ENCODE measurements at regions not wholly inside any gene's neighbourhood (a gene's known extent, or its start where the extent isn't known, plus 50 kb on each side); places are given as distances from the start of the nearest gene placed in this dataset.
A peak's percentile ranks its signal among the peaks of the same experiment; 100 is the strongest.

GRCh38 chr7:41046776-41047175 lies 656.1 kb downstream of the INHBA start:
- TF ChIP-seq POLR2A (IDR thresholded peaks at IDR 0.05) (no peak), CTCF (IDR thresholded peaks at IDR 0.05) (no peak)
- H3K9me3 ChIP-seq = peaks cover 0 to 5% (median 0%) of the 10 kb centered on the region in 3 donors

GRCh38 chr7:41046221-41046761 lies 656.6 kb downstream of the INHBA start:
- peaks cover 0 to 5% (median 0%) of the 10 kb centered on the region in 3 donors for H3K9me3 ChIP-seq
- no peak for DNase-seq
- no peaks in the 10 kb centered on the region for H3K27me3 ChIP-seq
- peak overlapping the region in 1 of 4 donors; percentile 41 for H3K27ac ChIP-seq
- no peak for TF ChIP-seq POLR2A (IDR thresholded peaks at IDR 0.05)
- TF ChIP-seq CTCF (IDR thresholded peaks at IDR 0.05) = no peak
- H3K4me3 ChIP-seq = no peak overlapping the region
- H3K36me3 ChIP-seq = no peaks in the 10 kb centered on the region
- H3K4me1 ChIP-seq = peaks cover 0 to 7% (median 4%) of the 10 kb centered on the region in 3 donors
- intact Hi-C loops (cut with DNase I) = loop anchor here (10.0 kb wide), 1 partner anchor 649 kb away; no protein-coding TSS in a partner anchor
- WGBS, 2 donors = 65 to 66% methylated on average over 7 of the region's 7 CpGs

More at GRCh38 chr7:41046776-41047175, 656.1 kb downstream of the INHBA start:
- Histone ChIP-seq H3K4me3 (no peak overlapping the region), H3K27me3 (no peaks in the 10 kb centered on the region), H3K36me3 (no peaks in the 10 kb centered on the region), H3K27ac (no peak overlapping the region), H3K4me1 (peaks cover 0 to 7% (median 4%) of the 10 kb centered on the region in 3 donors)
- intact Hi-C loops (cut with DNase I) = loop anchor here (10.0 kb wide), 1 partner anchor 648 kb away; no protein-coding TSS in a partner anchor
- WGBS, 2 donors = 76 to 87% methylated on average over 4 of the region's 4 CpGs
- DNase-seq = no peak

GRCh38 chr7:41045556-41046123 lies 657.2 kb downstream of the INHBA start:
- H3K27ac ChIP-seq = no peak overlapping the region
- no peak for DNase-seq
- WGBS, 2 donors = 60 to 86% methylated on average over 3 of the region's 3 CpGs
- H3K4me3 ChIP-seq = no peak overlapping the region
- no peaks in the 10 kb centered on the region for H3K27me3 ChIP-seq
- H3K4me1 ChIP-seq = peaks cover 0 to 7% (median 4%) of the 10 kb centered on the region in 3 donors
- intact Hi-C loops (cut with DNase I) = loop anchor here (10.0 kb wide), 1 partner anchor 649 kb away; no protein-coding TSS in a partner anchor
- peaks cover 0 to 5% (median 0%) of the 10 kb centered on the region in 3 donors for H3K9me3 ChIP-seq
- H3K36me3 ChIP-seq = no peaks in the 10 kb centered on the region
- TF ChIP-seq POLR2A (IDR thresholded peaks at IDR 0.05) (no peak), CTCF (IDR thresholded peaks at IDR 0.05) (peak in 3 of 6 experiments; percentile 51 to 74 (median 59))

GRCh38 chr7:41039981-41040380 lies 662.9 kb downstream of the INHBA start:
- intact Hi-C loops (cut with DNase I) = loop anchor here (10.0 kb wide), 1 partner anchor 655 kb away; no protein-coding TSS in a partner anchor
- Histone ChIP-seq H3K9me3 (peaks cover 0 to 5% (median 0%) of the 10 kb centered on the region in 3 donors), H3K4me1 (no peaks in the 10 kb centered on the region), H3K27ac (no peak overlapping the region), H3K36me3 (no peaks in the 10 kb centered on the region), H3K4me3 (no peak overlapping the region), H3K27me3 (no peaks in the 10 kb centered on the region)
- 66 to 82% methylated on average over 2 to 3 of the region's 3 CpGs for WGBS, 2 donors
- no peak for DNase-seq
- TF ChIP-seq POLR2A (IDR thresholded peaks at IDR 0.05) = no peak
- no peak for TF ChIP-seq CTCF (IDR thresholded peaks at IDR 0.05)

GRCh38 chr7:41039386-41039953 lies 663.4 kb downstream of the INHBA start:
- DNase-seq = no peak
- Histone ChIP-seq H3K9me3 (peaks cover 0 to 5% (median 0%) of the 10 kb centered on the region in 3 donors), H3K27ac (no peak overlapping the region), H3K4me3 (no peak overlapping the region), H3K36me3 (no peaks in the 10 kb centered on the region), H3K4me1 (no peaks in the 10 kb centered on the region), H3K27me3 (no peaks in the 10 kb centered on the region)
- TF ChIP-seq CTCF (IDR thresholded peaks at IDR 0.05) = no peak
- 71 to 75% methylated on average over 4 of the region's 4 CpGs for WGBS, 2 donors
- intact Hi-C loops (cut with DNase I) = no loop called here
